Neural cell (in vitro differentiated cells): ENCODE measurements at regions not wholly inside any gene's neighbourhood (a gene's known extent, or its start where the extent isn't known, plus 50 kb on each side); places are given as distances from the start of the nearest gene placed in this dataset.

Source experiments
- EP300 ChIP-seq: fragments of 450-650 bp; conservative IDR thresholded peaks from 2 replicates; pipeline ENCODE4 v1.6.1; 2014; ENCODE audit warnings: antibody characterized with exemption, mild to moderate bottlenecking, moderate library complexity; ENCODE audit not compliant: poor library complexity, severe bottlenecking
- TF ChIP-seq, protein P1 (sequence below): fragments of 450-650 bp; IDR thresholded peaks from 2 replicates; pipeline ENCODE4 v1.5.1; 2014; ENCODE audit warnings: antibody characterized with exemption, mild to moderate bottlenecking, moderate library complexity; ENCODE audit not compliant: poor library complexity, severe bottlenecking

DNA sequence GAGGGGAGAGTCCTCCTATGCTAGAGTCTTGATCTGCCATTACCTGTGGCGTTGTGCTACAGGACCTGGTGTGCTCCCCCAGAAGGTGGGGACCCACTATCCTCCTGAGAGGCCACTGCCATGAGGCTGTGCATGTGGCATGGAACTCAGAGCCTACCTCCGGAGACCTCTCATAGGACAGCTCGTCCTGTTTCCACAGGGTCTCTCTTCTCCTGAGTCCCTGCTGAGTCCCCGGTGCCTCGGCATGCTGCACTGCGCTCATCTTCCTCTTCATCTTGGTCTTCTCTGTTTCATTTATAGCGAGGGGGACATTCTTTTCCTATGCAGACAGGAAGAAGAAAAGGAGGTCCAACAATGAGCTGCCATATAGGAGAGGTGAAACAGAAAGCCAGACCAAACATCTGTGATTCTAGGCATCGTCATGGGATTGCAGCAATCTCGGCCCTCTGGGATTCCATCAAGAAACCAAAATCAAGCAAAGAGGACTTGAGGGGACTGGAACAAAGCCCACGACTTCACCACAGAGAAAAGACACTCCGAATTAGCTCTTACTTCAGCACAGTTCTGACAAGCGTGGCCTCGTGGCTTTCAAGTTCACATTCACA lies 83.7 kb downstream of the KCNF1 start:
- no peak for TF ChIP-seq EP300
- TF ChIP-seq, protein P1, sequence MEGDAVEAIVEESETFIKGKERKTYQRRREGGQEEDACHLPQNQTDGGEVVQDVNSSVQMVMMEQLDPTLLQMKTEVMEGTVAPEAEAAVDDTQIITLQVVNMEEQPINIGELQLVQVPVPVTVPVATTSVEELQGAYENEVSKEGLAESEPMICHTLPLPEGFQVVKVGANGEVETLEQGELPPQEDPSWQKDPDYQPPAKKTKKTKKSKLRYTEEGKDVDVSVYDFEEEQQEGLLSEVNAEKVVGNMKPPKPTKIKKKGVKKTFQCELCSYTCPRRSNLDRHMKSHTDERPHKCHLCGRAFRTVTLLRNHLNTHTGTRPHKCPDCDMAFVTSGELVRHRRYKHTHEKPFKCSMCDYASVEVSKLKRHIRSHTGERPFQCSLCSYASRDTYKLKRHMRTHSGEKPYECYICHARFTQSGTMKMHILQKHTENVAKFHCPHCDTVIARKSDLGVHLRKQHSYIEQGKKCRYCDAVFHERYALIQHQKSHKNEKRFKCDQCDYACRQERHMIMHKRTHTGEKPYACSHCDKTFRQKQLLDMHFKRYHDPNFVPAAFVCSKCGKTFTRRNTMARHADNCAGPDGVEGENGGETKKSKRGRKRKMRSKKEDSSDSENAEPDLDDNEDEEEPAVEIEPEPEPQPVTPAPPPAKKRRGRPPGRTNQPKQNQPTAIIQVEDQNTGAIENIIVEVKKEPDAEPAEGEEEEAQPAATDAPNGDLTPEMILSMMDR, result no peak
